Cardiac muscle cell (in vitro differentiated cells and primary cell): ENCODE measurements at regions not wholly inside any gene's neighbourhood (a gene's known extent, or its start where the extent isn't known, plus 50 kb on each side); places are given as distances from the start of the nearest gene placed in this dataset.

Experiments
- DNase-seq, 2 donors: peaks; one replicate each; pipeline versions ENCODE4 v3.0.0 to v3.0.0-alpha.2; 2010 to 2017; ENCODE audit warnings: low read depth in 1 of 2, low spot score in 1 of 2
- H3K27ac ChIP-seq: fragments of 200-600 bp; sonication (generic); 2 replicates; pipeline ENCODE4 v1.5.1; 2016
- H3K27me3 ChIP-seq: fragments of 200-600 bp; sonication (generic); 2 replicates; pipeline ENCODE4 v1.6.0; 2016; ENCODE audit warnings: control low read depth
- H3K36me3 ChIP-seq: fragments of 200-600 bp; sonication (generic); 2 replicates; pipeline ENCODE4 v1.5.1; 2016; ENCODE audit warnings: control low read depth
- H3K4me1 ChIP-seq: fragments of 200-600 bp; sonication (generic); 2 replicates; pipeline ENCODE4 v1.8.1; 2017; ENCODE audit warnings: low read depth, mild to moderate bottlenecking, mixed run types
- H3K4me3 ChIP-seq: fragments of 200-600 bp; sonication (generic); 2 replicates; pipeline ENCODE4 v1.5.1; 2016; ENCODE audit warnings: mild to moderate bottlenecking
- H3K9me3 ChIP-seq: fragments of 200-600 bp; sonication (generic); 2 replicates; pipeline ENCODE4 v1.5.1; 2017; ENCODE audit warnings: low read depth, mild to moderate bottlenecking, control low read depth
- TF ChIP-seq, protein P1 (sequence below): IDR thresholded peaks from 2 replicates; pipeline ENCODE4 v1.5.1; 2012; ENCODE audit warnings: low read depth, mild to moderate bottlenecking, low read length

DNA sequence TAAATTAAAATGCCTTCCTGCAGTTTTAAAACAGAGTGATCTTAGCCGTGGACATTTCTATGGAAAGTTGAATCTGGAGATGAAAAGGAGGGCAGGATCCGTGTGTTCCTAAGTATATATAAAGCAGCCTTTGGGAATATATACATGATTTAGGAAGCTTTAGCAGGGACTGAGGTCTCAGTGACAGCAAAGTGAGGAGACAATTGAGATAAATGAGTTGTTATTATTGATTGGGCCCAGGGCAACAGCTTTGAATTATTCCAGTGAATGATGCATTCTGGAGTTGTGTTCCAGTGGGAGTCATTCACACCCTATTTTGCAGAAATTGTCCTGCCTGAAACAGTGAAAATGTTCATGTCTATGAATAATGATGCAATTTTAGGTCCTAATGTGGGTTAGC, 281.4 kb downstream of the BCHE start:
- Histone ChIP-seq H3K4me3 (no peak overlapping the region), H3K27me3 (no peaks in the 10 kb centered on the region), H3K9me3 (no peaks in the 10 kb centered on the region), H3K27ac (no peak overlapping the region), H3K36me3 (no peaks in the 10 kb centered on the region), H3K4me1 (no peaks in the 10 kb centered on the region)
- TF ChIP-seq, protein P1, sequence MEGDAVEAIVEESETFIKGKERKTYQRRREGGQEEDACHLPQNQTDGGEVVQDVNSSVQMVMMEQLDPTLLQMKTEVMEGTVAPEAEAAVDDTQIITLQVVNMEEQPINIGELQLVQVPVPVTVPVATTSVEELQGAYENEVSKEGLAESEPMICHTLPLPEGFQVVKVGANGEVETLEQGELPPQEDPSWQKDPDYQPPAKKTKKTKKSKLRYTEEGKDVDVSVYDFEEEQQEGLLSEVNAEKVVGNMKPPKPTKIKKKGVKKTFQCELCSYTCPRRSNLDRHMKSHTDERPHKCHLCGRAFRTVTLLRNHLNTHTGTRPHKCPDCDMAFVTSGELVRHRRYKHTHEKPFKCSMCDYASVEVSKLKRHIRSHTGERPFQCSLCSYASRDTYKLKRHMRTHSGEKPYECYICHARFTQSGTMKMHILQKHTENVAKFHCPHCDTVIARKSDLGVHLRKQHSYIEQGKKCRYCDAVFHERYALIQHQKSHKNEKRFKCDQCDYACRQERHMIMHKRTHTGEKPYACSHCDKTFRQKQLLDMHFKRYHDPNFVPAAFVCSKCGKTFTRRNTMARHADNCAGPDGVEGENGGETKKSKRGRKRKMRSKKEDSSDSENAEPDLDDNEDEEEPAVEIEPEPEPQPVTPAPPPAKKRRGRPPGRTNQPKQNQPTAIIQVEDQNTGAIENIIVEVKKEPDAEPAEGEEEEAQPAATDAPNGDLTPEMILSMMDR, result no peak
- no peak for DNase-seq

DNA sequence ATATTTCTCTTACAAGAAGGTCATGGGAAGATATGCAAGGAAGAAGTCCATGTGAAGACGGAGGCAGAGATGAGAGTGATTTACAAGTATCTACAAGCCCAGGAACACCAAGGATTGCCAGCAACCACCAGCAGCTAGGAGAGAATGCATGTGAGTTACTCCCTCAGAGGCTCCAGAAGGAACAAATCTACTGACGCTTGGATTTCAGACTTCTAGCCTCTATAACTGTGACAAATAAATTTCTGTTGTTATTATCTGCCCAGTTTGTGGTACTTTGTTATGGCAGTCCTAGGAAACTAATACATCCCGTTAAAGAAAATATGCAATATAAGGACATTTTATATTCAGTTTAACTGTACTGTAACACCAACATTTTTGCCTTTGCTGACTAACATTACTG, 283.9 kb downstream of the BCHE start:
- no peak overlapping the region for H3K4me3 ChIP-seq
- no peak overlapping the region for H3K27ac ChIP-seq
- TF ChIP-seq, protein P1, result no peak
- no peaks in the 10 kb centered on the region for H3K4me1 ChIP-seq
- DNase-seq, result no peak
- H3K9me3 ChIP-seq, result no peaks in the 10 kb centered on the region
- H3K27me3 ChIP-seq, result no peaks in the 10 kb centered on the region
- H3K36me3 ChIP-seq, result no peaks in the 10 kb centered on the region

DNA sequence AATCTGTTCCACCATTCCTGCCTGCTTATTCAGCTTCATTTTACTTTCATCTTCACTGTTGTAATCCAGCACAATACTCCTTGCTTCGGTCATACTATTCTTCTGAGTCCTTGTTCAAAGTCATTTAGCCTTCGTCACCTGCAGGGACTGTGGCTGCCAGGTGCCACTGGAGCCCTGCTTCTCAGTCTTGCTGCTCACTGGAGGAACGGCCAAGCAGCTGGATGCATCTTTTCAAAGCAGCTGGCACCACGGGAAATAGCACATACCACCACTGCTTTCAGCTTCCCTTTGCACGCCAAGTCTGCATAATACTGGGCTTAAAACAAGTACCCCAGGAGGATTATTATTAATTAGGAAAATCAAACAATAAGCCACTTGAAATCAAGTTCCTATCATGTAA, 287.6 kb downstream of the BCHE start:
- Histone ChIP-seq H3K36me3 (no peaks in the 10 kb centered on the region), H3K27me3 (no peaks in the 10 kb centered on the region), H3K4me3 (no peak overlapping the region), H3K9me3 (no peaks in the 10 kb centered on the region), H3K27ac (no peak overlapping the region), H3K4me1 (no peaks in the 10 kb centered on the region)
- DNase-seq, result no peak
- TF ChIP-seq, protein P1, result no peak

DNA sequence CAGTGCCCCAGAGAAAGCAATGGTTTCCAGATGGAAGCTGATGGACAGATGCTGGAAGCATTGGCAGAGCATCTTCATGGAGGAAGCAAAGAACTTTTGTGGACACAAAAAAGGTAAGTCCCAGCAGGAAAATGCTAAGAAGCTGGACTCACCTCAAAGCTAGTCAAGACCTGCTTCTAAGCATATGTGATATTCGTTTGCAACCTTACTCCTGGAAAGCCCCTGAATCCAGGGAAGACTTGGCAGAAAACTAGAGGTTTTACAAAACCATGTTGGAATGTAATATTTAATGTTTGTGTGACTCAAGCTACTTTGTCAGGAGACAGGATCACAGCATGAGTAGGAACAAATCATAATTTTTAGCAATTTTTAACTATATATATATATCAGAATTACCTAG, 288.2 kb downstream of the BCHE start:
- Histone ChIP-seq H3K27ac (no peak overlapping the region), H3K27me3 (no peaks in the 10 kb centered on the region), H3K9me3 (no peaks in the 10 kb centered on the region), H3K36me3 (no peaks in the 10 kb centered on the region), H3K4me3 (no peak overlapping the region), H3K4me1 (no peaks in the 10 kb centered on the region)
- TF ChIP-seq, protein P1, result no peak
- DNase-seq, result no peak

DNA sequence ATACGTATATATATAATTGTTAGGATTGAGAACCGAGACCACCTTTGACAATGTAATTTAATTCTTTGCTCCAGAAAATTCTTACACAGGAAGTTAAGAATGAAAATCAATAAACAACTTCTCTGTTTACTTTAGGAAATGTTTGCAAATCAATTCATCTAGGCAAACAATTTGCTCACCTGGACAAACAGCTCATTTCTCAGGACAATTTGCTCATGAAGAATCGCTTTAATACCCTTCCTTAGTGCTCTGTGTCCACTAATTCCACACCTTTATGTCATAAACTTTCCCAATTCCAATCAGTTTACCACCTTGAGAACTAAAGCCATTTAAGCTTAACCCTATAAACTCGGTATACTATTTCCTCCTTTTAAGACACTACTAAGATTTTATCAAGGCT, 292.2 kb downstream of the BCHE start:
- H3K36me3 ChIP-seq, result no peaks in the 10 kb centered on the region
- TF ChIP-seq, protein P1, result no peak
- DNase-seq, result no peak
- no peaks in the 10 kb centered on the region for H3K9me3 ChIP-seq
- no peaks in the 10 kb centered on the region for H3K27me3 ChIP-seq
- no peak overlapping the region for H3K27ac ChIP-seq
- H3K4me1 ChIP-seq, result no peaks in the 10 kb centered on the region
- no peak overlapping the region for H3K4me3 ChIP-seq

DNA sequence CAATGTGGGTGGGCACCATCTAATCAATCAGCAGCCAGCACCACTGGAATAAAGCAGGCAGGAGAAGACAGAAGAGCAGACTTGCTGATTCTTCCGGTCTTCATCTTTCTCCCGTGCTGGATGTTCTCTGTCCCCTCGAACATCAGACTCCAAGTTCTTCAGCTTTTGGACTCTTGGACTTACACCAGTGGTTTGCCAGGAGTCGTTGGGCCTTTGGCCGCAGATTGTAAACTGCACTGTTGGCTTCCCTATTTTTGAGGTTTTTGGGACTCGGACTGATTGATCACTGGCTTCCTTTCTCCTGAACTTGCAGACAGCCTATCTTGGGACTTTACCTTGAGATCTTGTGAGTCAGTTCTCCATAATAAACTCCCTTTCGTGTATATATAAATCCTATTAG, 292.8 kb downstream of the BCHE start:
- no peaks in the 10 kb centered on the region for H3K4me1 ChIP-seq
- H3K9me3 ChIP-seq, result no peaks in the 10 kb centered on the region
- no peaks in the 10 kb centered on the region for H3K27me3 ChIP-seq
- TF ChIP-seq, protein P1, result no peak
- H3K4me3 ChIP-seq, result no peak overlapping the region
- no peak overlapping the region for H3K27ac ChIP-seq
- no peaks in the 10 kb centered on the region for H3K36me3 ChIP-seq
- DNase-seq, result no peak
